DOHH2 (cell line): ENCODE measurements at regions not wholly inside any gene's neighbourhood (a gene's known extent, or its start where the extent isn't known, plus 50 kb on each side); places are given as distances from the start of the nearest gene placed in this dataset.

Experiments
- EZH2phosphoT487 ChIP-seq: fragments of 200-600 bp; sonication (generic); IDR thresholded peaks from 2 replicates; pipeline ENCODE4 v1.6.1; 2017; ENCODE audit warnings: borderline replicate concordance, mild to moderate bottlenecking, antibody characterized with exemption, low read length, moderate library complexity, mixed read lengths
- TF ChIP-seq, protein P1 (sequence below): fragments of 200-600 bp; sonication (generic); IDR thresholded peaks from one replicate; pipeline ENCODE4 v1.5.1; 2014; ENCODE audit warnings: antibody characterized with exemption, mild to moderate bottlenecking, low read depth, low read length; ENCODE audit not compliant: poor library complexity, severe bottlenecking

DNA sequence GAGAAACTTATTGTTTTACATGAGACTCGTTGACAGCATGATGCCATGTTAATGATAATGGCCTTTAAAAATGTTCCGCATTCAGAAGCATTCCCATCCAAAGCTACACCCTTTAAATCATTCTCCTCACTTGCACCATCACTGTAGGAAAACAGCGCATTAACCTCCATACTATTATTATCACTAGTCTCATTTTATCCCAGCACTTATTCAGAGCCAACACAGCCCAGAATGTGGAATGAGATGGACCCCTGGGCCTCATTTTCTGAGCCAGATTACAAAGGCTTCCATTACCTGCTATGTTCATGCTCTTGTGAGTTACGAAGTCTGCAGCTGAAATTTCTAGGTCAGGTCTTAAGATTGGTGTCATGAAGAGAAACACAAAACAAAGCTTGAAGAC, 159.4 kb downstream of the HS3ST3A1 start:
- TF ChIP-seq, protein P1, sequence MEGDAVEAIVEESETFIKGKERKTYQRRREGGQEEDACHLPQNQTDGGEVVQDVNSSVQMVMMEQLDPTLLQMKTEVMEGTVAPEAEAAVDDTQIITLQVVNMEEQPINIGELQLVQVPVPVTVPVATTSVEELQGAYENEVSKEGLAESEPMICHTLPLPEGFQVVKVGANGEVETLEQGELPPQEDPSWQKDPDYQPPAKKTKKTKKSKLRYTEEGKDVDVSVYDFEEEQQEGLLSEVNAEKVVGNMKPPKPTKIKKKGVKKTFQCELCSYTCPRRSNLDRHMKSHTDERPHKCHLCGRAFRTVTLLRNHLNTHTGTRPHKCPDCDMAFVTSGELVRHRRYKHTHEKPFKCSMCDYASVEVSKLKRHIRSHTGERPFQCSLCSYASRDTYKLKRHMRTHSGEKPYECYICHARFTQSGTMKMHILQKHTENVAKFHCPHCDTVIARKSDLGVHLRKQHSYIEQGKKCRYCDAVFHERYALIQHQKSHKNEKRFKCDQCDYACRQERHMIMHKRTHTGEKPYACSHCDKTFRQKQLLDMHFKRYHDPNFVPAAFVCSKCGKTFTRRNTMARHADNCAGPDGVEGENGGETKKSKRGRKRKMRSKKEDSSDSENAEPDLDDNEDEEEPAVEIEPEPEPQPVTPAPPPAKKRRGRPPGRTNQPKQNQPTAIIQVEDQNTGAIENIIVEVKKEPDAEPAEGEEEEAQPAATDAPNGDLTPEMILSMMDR: no peak
- no peak for TF ChIP-seq EZH2phosphoT487
